ENCODE measurements at regions not wholly inside any gene's neighbourhood (a gene's known extent, or its start where the extent isn't known, plus 50 kb on each side); places are given as distances from the start of the nearest gene placed in this dataset.

DNA sequence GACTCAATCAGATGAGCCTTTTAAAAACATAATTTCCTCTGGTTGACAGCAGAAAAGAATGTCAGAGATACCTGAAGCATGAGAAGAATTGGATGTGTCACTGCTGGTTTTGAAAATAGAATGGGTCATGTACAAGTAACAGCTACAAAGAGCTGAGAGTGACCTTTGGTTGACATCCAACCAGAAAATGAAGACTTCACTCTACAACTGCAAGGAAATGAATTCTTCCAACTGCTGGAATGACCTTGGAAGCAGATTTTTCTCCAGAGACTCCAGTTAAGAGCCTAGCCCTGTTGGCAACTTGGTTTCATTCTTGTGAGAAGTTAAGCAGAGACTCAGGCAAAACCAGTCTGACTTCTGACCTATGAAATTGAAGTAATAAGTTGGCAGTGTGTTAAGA is 505.9 kb downstream of the SLC16A7 start:
- TF ChIP-seq EZH2 (IDR thresholded peaks at IDR 0.05): no peak
- TF ChIP-seq, protein P1, sequence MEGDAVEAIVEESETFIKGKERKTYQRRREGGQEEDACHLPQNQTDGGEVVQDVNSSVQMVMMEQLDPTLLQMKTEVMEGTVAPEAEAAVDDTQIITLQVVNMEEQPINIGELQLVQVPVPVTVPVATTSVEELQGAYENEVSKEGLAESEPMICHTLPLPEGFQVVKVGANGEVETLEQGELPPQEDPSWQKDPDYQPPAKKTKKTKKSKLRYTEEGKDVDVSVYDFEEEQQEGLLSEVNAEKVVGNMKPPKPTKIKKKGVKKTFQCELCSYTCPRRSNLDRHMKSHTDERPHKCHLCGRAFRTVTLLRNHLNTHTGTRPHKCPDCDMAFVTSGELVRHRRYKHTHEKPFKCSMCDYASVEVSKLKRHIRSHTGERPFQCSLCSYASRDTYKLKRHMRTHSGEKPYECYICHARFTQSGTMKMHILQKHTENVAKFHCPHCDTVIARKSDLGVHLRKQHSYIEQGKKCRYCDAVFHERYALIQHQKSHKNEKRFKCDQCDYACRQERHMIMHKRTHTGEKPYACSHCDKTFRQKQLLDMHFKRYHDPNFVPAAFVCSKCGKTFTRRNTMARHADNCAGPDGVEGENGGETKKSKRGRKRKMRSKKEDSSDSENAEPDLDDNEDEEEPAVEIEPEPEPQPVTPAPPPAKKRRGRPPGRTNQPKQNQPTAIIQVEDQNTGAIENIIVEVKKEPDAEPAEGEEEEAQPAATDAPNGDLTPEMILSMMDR (IDR thresholded peaks at IDR 0.05): no peak
